ENCODE measurements at regions not wholly inside any gene's neighbourhood (a gene's known extent, or its start where the extent isn't known, plus 50 kb on each side); places are given as distances from the start of the nearest gene placed in this dataset.

DNA sequence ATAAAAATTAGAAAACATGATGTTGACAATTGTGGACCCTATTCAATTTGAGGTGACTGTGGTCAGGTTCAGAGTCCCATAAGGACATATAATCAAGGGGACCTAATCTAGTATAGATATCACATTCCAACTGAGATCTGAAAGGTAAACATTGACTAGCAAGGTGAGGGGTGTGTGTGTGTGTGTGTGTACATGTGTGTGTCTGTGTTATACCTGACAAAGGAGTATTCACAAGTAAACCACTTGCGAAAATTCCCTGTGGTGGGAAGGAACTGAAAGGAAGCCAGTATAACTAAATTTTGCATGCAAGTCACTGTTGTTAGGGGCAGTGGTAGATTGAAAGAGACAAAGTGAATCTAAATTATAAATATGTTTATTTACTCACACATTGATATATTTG, 723.7 kb downstream of the COL12A1 start:
- TF ChIP-seq TCF12 (IDR thresholded peaks at IDR 0.05; ENCODE audit: low read depth), result no peak
- TF ChIP-seq TAF1 (IDR thresholded peaks at IDR 0.05; ENCODE audit: low read depth), result no peak
- TF ChIP-seq, protein P1, sequence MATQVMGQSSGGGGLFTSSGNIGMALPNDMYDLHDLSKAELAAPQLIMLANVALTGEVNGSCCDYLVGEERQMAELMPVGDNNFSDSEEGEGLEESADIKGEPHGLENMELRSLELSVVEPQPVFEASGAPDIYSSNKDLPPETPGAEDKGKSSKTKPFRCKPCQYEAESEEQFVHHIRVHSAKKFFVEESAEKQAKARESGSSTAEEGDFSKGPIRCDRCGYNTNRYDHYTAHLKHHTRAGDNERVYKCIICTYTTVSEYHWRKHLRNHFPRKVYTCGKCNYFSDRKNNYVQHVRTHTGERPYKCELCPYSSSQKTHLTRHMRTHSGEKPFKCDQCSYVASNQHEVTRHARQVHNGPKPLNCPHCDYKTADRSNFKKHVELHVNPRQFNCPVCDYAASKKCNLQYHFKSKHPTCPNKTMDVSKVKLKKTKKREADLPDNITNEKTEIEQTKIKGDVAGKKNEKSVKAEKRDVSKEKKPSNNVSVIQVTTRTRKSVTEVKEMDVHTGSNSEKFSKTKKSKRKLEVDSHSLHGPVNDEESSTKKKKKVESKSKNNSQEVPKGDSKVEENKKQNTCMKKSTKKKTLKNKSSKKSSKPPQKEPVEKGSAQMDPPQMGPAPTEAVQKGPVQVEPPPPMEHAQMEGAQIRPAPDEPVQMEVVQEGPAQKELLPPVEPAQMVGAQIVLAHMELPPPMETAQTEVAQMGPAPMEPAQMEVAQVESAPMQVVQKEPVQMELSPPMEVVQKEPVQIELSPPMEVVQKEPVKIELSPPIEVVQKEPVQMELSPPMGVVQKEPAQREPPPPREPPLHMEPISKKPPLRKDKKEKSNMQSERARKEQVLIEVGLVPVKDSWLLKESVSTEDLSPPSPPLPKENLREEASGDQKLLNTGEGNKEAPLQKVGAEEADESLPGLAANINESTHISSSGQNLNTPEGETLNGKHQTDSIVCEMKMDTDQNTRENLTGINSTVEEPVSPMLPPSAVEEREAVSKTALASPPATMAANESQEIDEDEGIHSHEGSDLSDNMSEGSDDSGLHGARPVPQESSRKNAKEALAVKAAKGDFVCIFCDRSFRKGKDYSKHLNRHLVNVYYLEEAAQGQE (IDR thresholded peaks at IDR 0.05; ENCODE audit: low read depth), result no peak
- no peak for TF ChIP-seq RAD21 (IDR thresholded peaks at IDR 0.05; ENCODE audit: low read depth)
- TF ChIP-seq CEBPB (IDR thresholded peaks at IDR 0.05), result no peak
- no peak for TF ChIP-seq ZBTB7A (IDR thresholded peaks at IDR 0.05; ENCODE audit: low read depth)
- TF ChIP-seq FOXM1 (IDR thresholded peaks at IDR 0.05; ENCODE audit: borderline replicate concordance, low read depth), result no peak
- TF ChIP-seq YY1 (IDR thresholded peaks at IDR 0.05; ENCODE audit: low read depth), result no peak
- TF ChIP-seq EP300 (IDR thresholded peaks at IDR 0.05; ENCODE audit: borderline replicate concordance), result no peak
- TF ChIP-seq EGR1 (IDR thresholded peaks at IDR 0.05), result no peak
- TF ChIP-seq, protein P2, sequence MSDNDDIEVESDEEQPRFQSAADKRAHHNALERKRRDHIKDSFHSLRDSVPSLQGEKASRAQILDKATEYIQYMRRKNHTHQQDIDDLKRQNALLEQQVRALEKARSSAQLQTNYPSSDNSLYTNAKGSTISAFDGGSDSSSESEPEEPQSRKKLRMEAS (IDR thresholded peaks at IDR 0.05), result no peak
- TF ChIP-seq, protein P3, sequence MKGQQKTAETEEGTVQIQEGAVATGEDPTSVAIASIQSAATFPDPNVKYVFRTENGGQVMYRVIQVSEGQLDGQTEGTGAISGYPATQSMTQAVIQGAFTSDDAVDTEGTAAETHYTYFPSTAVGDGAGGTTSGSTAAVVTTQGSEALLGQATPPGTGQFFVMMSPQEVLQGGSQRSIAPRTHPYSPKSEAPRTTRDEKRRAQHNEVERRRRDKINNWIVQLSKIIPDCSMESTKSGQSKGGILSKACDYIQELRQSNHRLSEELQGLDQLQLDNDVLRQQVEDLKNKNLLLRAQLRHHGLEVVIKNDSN (IDR thresholded peaks at IDR 0.05), result no peak
- no peak for TF ChIP-seq NFIC (IDR thresholded peaks at IDR 0.05)
- TF ChIP-seq TEAD4 (IDR thresholded peaks at IDR 0.05), result no peak

All from Ishikawa (cell line).